OCI-LY7 (cell line): ENCODE measurements at regions not wholly inside any gene's neighbourhood (a gene's known extent, or its start where the extent isn't known, plus 50 kb on each side); places are given as distances from the start of the nearest gene placed in this dataset.

ENCODE experiments used
- CTCF ChIP-seq: fragments of 200-600 bp; sonication (generic); conservative IDR thresholded peaks from 2 replicates; pipeline ENCODE4 v1.5.1; 2014; ENCODE audit warnings: mild to moderate bottlenecking, antibody characterized with exemption, low read length, moderate library complexity, mixed read lengths
- EZH2phosphoT487 ChIP-seq: fragments of 200-600 bp; sonication (generic); IDR thresholded peaks from 2 replicates; pipeline ENCODE4 v1.6.1; 2018; ENCODE audit warnings: low read depth, borderline replicate concordance, mild to moderate bottlenecking, mixed run types, antibody characterized with exemption, low read length, moderate library complexity, mixed read lengths

DNA sequence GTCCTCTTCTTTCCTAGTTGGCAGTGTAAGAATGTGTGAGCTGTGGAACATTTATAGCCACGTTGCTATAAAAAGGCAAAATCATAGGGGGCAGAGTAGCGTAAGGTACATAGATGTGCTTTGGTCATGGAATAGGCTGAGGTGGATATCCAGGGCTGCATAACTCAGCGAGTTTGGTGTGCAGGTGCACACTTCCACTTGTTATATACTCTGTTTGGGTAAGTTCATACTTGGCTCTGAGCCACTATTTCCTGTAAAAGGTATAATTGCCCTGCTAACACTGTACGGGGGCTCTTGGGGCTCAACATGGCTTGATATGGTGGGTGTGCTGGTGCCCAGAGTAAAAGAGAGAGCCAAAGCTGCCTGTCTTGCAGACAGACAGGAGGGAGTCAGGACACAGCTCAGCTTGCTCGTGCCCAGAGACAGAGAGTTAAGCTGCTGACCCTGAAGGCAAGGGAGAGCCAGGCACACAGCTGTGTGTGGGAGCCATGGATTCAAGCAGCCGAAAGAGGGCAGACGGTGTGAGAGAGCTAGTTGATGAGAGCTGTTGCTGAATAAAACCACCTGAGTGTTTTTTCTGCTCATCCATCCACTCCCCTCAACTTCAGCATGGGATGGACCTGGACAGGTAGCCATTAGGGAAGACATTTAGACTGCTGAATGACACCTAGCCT is 126.7 kb downstream of the DKK1 start:
- TF ChIP-seq EZH2phosphoT487 (no peak), CTCF (no peak)
